Lung (tissue), 11 donors: ENCODE measurements at regions not wholly inside any gene's neighbourhood (a gene's known extent, or its start where the extent isn't known, plus 50 kb on each side); places are given as distances from the start of the nearest gene placed in this dataset.

Source experiments
- ATAC-seq: fragments of 200-7000 bp; cut with Tn5 transposase; one replicate; pipeline ENCODE4 v1.9.1; 2020; ENCODE audit warnings: moderate number of reproducible peaks; ENCODE audit not compliant: insufficient read depth, low FRiP score
- DNase-seq, 3 donors: peaks; one replicate each; pipeline ENCODE4 v3.0.0-alpha.2; 2013 to 2017
- H3K27ac ChIP-seq, 2 donors: one replicate each; pipeline ENCODE4 v1.5.1; 2013; ENCODE audit warnings: mild to moderate bottlenecking in 2 of 2, moderate library complexity in 2 of 2, control low read depth in 1 of 2, inconsistent platforms in 1 of 2, low read depth in 1 of 2, low read length in 1 of 2
- H3K27me3 ChIP-seq, 3 donors: one replicate each; pipeline ENCODE4 v1.5.1; 2013; ENCODE audit warnings: low read length in 2 of 3; ENCODE audit not compliant: control insufficient read depth in 3 of 3, insufficient read depth in 3 of 3
- H3K36me3 ChIP-seq, 4 donors: one replicate each; pipeline ENCODE4 v1.5.1; 2013; ENCODE audit warnings: low read length in 4 of 4, mild to moderate bottlenecking in 1 of 4, moderate library complexity in 1 of 4; ENCODE audit not compliant: control insufficient read depth in 4 of 4, insufficient read depth in 4 of 4
- H3K4me1 ChIP-seq, 5 donors: one replicate each; pipeline ENCODE4 v1.5.1; 2013; ENCODE audit warnings: low read length in 5 of 5, mild to moderate bottlenecking in 2 of 5, moderate library complexity in 1 of 5; ENCODE audit not compliant: control insufficient read depth in 5 of 5, insufficient read depth in 5 of 5
- H3K4me3 ChIP-seq: one replicate; pipeline ENCODE4 v1.5.1; 2013; ENCODE audit warnings: mild to moderate bottlenecking, control low read depth, moderate library complexity
- H3K9ac ChIP-seq, 2 donors: one replicate each; pipeline ENCODE4 v1.5.1; 2013; ENCODE audit warnings: low read length in 2 of 2, control low read depth in 1 of 2; ENCODE audit not compliant: insufficient read depth in 1 of 2
- H3K9me3 ChIP-seq, 4 donors: one replicate each; pipeline ENCODE4 v1.5.1; 2013; ENCODE audit warnings: low read length in 3 of 4, mild to moderate bottlenecking in 1 of 4, moderate library complexity in 1 of 4; ENCODE audit not compliant: control insufficient read depth in 4 of 4, insufficient read depth in 3 of 4
- WGBS, 2 donors: extraction: QIAGEN DNeasy Blood & Tissue Kit; methylation state at CpG; one replicate each; pipeline ENCODE4 v1.1.7; 2013; 5-methylcytosine and 5-hydroxymethylcytosine counted together
- TF ChIP-seq, protein P1 (sequence below): IDR thresholded peaks from 2 replicates; pipeline ENCODE4 v1.5.1; 2012; ENCODE audit warnings: mild to moderate bottlenecking; ENCODE audit errors: control extremely low read depth, extremely low read depth
- donor health status: control.
- donor health status: control.
- donor health status: Bipolar disorder and iron deficiency.
- donor health status: healthy.
- donor health status: DM: yes; HTN: yes; CAD: no.

GRCh38 chr13:40215311-40215710 is 451.1 kb downstream of the FOXO1 start:
- ATAC-seq (no peak), DNase-seq (no peak)
- Histone ChIP-seq H3K27me3 (no peaks in the 10 kb centered on the region), H3K9me3 (peaks cover 0 to 1% (median 0%) of the 10 kb centered on the region in 4 donors), H3K4me1 (no peaks in the 10 kb centered on the region), H3K36me3 (no peaks in the 10 kb centered on the region), H3K4me3 (no peak overlapping the region), H3K9ac (no peak overlapping the region), H3K27ac (no peak overlapping the region)
- TF ChIP-seq, protein P1, sequence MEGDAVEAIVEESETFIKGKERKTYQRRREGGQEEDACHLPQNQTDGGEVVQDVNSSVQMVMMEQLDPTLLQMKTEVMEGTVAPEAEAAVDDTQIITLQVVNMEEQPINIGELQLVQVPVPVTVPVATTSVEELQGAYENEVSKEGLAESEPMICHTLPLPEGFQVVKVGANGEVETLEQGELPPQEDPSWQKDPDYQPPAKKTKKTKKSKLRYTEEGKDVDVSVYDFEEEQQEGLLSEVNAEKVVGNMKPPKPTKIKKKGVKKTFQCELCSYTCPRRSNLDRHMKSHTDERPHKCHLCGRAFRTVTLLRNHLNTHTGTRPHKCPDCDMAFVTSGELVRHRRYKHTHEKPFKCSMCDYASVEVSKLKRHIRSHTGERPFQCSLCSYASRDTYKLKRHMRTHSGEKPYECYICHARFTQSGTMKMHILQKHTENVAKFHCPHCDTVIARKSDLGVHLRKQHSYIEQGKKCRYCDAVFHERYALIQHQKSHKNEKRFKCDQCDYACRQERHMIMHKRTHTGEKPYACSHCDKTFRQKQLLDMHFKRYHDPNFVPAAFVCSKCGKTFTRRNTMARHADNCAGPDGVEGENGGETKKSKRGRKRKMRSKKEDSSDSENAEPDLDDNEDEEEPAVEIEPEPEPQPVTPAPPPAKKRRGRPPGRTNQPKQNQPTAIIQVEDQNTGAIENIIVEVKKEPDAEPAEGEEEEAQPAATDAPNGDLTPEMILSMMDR, result no peak
- 69 to 84% methylated on average over 1 of the region's 1 CpG for WGBS, 2 donors

GRCh38 chr13:40215747-40216146 is 450.7 kb downstream of the FOXO1 start:
- DNase-seq, result no peak
- no peaks in the 10 kb centered on the region for H3K27me3 ChIP-seq
- no peaks in the 10 kb centered on the region for H3K4me1 ChIP-seq
- TF ChIP-seq, protein P1, result no peak
- H3K9me3 ChIP-seq, result peaks cover 0 to 1% (median 0%) of the 10 kb centered on the region in 4 donors
- WGBS, 2 donors, result 86 to 92% methylated on average over 3 of the region's 3 CpGs
- no peaks in the 10 kb centered on the region for H3K36me3 ChIP-seq
- H3K4me3 ChIP-seq, result no peak overlapping the region
- no peak for ATAC-seq
- peak overlapping the region in 1 of 2 donors; percentile 24 for H3K27ac ChIP-seq
- H3K9ac ChIP-seq, result no peak overlapping the region

DNA sequence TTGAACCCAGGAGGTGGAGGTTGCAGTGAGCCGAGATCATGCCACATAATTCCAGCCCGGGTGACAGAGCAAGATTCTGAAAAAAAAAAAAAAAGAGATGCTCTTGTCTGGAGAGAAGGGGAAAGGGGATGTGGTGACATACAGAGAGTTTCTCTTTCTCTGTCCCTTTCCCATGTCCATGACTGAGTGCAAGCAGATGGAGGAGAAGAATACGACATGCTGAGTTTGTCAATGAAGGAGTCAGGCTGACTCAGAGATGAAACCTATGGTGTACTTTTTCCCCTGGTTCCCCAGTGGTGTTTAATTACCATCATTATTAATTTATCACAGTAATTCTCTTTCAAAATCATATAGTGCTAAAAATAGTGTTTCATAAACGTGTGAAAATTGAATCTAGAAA is 448.8 kb downstream of the FOXO1 start:
- Histone ChIP-seq H3K9me3 (no peaks in the 10 kb centered on the region), H3K4me3 (no peak overlapping the region), H3K4me1 (peaks cover 0 to 3% (median 0%) of the 10 kb centered on the region in 5 donors), H3K27ac (no peak overlapping the region), H3K9ac (no peak overlapping the region), H3K36me3 (no peaks in the 10 kb centered on the region), H3K27me3 (no peaks in the 10 kb centered on the region)
- WGBS, 2 donors, result 68 to 75% methylated on average over 4 of the region's 4 CpGs
- ATAC-seq, result no peak
- TF ChIP-seq, protein P1, result no peak
- DNase-seq, result no peak

DNA sequence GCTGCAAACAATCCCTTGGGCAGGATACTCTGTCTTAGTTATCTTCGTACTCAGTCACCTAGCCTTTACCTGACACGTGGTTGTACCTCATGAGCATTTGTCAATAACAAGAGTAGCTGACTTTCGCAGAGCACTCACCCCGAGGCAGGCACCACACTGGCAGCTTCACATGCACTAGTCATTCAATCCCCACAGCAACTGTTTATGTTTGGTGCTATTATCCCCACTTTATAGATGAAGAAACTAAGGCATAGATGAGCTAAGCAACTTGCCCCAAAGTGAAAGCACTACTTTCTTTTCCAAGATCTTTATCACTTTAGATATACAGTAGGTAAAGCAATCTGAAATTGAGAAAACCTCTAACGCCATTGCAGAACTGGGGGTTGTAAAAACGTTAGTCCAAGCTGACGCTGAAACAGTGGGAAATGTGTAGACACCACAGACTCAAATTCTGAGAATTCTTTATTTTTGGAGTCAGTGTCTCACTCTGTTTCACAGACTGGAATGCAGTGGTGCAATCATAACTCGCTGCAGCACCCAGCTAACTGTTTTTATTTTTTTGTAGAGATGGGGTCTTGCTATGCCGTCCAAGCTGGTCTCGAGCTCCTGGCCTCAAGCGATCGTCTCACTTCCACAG is 446.0 kb downstream of the FOXO1 start:
- ATAC-seq (no peak), DNase-seq (no peak)
- H3K36me3 ChIP-seq, result no peaks in the 10 kb centered on the region
- TF ChIP-seq, protein P1, result no peak
- H3K9ac ChIP-seq, result no peak overlapping the region
- H3K4me3 ChIP-seq, result no peak overlapping the region
- peak overlapping the region in 1 of 2 donors; percentile 35 for H3K27ac ChIP-seq
- no peaks in the 10 kb centered on the region for H3K27me3 ChIP-seq
- 83 to 92% methylated on average over 12 of the region's 12 CpGs for WGBS, 2 donors
- peaks cover 0 to 3% (median 0%) of the 10 kb centered on the region in 5 donors for H3K4me1 ChIP-seq
- H3K9me3 ChIP-seq, result no peaks in the 10 kb centered on the region
